A673 (cell line): ENCODE measurements at regions not wholly inside any gene's neighbourhood (a gene's known extent, or its start where the extent isn't known, plus 50 kb on each side); places are given as distances from the start of the nearest gene placed in this dataset.

ENCODE experiments used
- CTCF ChIP-seq: fragments of 300-800, 200-600 bp; sonication (generic); conservative IDR thresholded peaks from 2 replicates; pipeline ENCODE4 v1.5.1; 2017; ENCODE audit warnings: low read depth, mild to moderate bottlenecking, antibody characterized with exemption, low read length, moderate library complexity, mixed read lengths
- EZH2 ChIP-seq: fragments of 200-600 bp; sonication (generic); IDR thresholded peaks from 2 replicates; pipeline ENCODE4 v1.6.1; 2017; ENCODE audit warnings: borderline replicate concordance, low read depth, mild to moderate bottlenecking, mixed read lengths, antibody characterized with exemption, low read length; ENCODE audit not compliant: poor library complexity, severe bottlenecking

- TF ChIP-seq CTCF (no peak), EZH2 (no peak)
Observed at GRCh38 chr9:1171546-1171945, 121.4 kb downstream of the DMRT2 start.
